ENCODE measurements at regions not wholly inside any gene's neighbourhood (a gene's known extent, or its start where the extent isn't known, plus 50 kb on each side); places are given as distances from the start of the nearest gene placed in this dataset.

- H3K36me3 ChIP-seq (ENCODE audit: control insufficient read depth, insufficient read depth, low read length), result no peaks in the 10 kb centered on the region
- H3K23ac ChIP-seq (ENCODE audit: low read depth, low read length), result no peak overlapping the region
- no peaks in the 10 kb centered on the region for H3K9me1 ChIP-seq (ENCODE audit: insufficient read depth, low read length)
- no peaks in the 10 kb centered on the region for H4K20me1 ChIP-seq (ENCODE audit: insufficient read depth, low read length)
- no peaks in the 10 kb centered on the region; the same call in 1 of the 2 replicates for H3K27me3 ChIP-seq (ENCODE audit: control insufficient read depth, insufficient read depth, low read length)
- H3K14ac ChIP-seq (replicated peaks; ENCODE audit: low read depth, low read length), result no peak overlapping the region
- H2BK15ac ChIP-seq (ENCODE audit: low read depth, low read length), result no peak overlapping the region
- no peak overlapping the region for H4K8ac ChIP-seq (ENCODE audit: low read depth in 2 of 2, low read length in 2 of 2)
- intact Hi-C loops (cut with micrococcal nuclease) (no loop called here), dilution Hi-C loops (cut with HindIII; ENCODE audit: low sequenced_read_pairs, unreplicated experiment) (no loop called here), in situ Hi-C loops (cut with MboI; ENCODE audit: low sequenced_read_pairs) (no loop called here)
- no peaks in the 10 kb centered on the region for H3K79me1 ChIP-seq (ENCODE audit: low read depth in 1 of 2, low read length in 2 of 2)
- H4K5ac ChIP-seq (ENCODE audit: low read depth, low read length), result no peak overlapping the region
- no peak overlapping the region for H2AFZ ChIP-seq (replicated peaks; ENCODE audit: low read length, poor library complexity)
- no peaks in the 10 kb centered on the region for H3K9me3 ChIP-seq (ENCODE audit: control insufficient read depth, insufficient read depth, low read length)
- no peak overlapping the region for H3K9ac ChIP-seq (ENCODE audit: low read depth, low read length)
- no peak overlapping the region for H3K4me3 ChIP-seq (ENCODE audit: insufficient read depth, low read depth, low read length)
- TF ChIP-seq POLR2A (IDR thresholded peaks at IDR 0.05; ENCODE audit: low read depth, low read length), result no peak
- TF ChIP-seq USF2 (IDR thresholded peaks at IDR 0.05; ENCODE audit: low read depth, low read length), result no peak
- TF ChIP-seq MAZ (IDR thresholded peaks at IDR 0.05; ENCODE audit: borderline replicate concordance, low read depth, low read length), result no peak
- TF ChIP-seq CEBPB (IDR thresholded peaks at IDR 0.05; ENCODE audit: low read depth, low read length), result no peak
- TF ChIP-seq MXI1 (IDR thresholded peaks at IDR 0.05; ENCODE audit: borderline replicate concordance, low read depth, low read length), result no peak
- no peak for TF ChIP-seq FOS (IDR thresholded peaks at IDR 0.05; ENCODE audit: low read depth, low read length)
- TF ChIP-seq CTCF (conservative IDR thresholded peaks at IDR 0.05; ENCODE audit: low read depth, low read length), result no peak
- TF ChIP-seq RAD21 (IDR thresholded peaks at IDR 0.05; ENCODE audit: low read length), result no peak
- TF ChIP-seq NFE2L2 (IDR thresholded peaks at IDR 0.05; ENCODE audit: low read depth, low read length), result no peak
- no peak for TF ChIP-seq RFX5 (IDR thresholded peaks at IDR 0.05; ENCODE audit: low read depth, low read length)
- TF ChIP-seq ELK1 (IDR thresholded peaks at IDR 0.05; ENCODE audit: borderline replicate concordance, low read depth, low read length), result no peak
- TF ChIP-seq BHLHE40 (IDR thresholded peaks at IDR 0.05; ENCODE audit: low read depth, low read length), result no peak
- TF ChIP-seq MAFK (IDR thresholded peaks at IDR 0.05; ENCODE audit: low read depth, low read length), result no peak
- no peak overlapping the region for H2BK120ac ChIP-seq (ENCODE audit: low read depth, low read length)
- ATAC-seq (ENCODE audit: low read depth), result no peak
- H2BK20ac ChIP-seq (ENCODE audit: low read depth, low read length), result no peak overlapping the region
- no peak overlapping the region for H3K4ac ChIP-seq (ENCODE audit: low read depth, low read length)
- no peak overlapping the region for H3K18ac ChIP-seq (ENCODE audit: low read depth, low read length)
- no CpG with 5 or more reads among the region's 3 CpGs for WGBS, 2 experiments (ENCODE audit: extremely low coverage in 2 of 2, insufficient read length in 1 of 2)
- H3K56ac ChIP-seq (ENCODE audit: extremely low read depth, insufficient read depth, low read length), result no peak overlapping the region
- no peak overlapping the region for H2BK5ac ChIP-seq (ENCODE audit: low read depth, low read length, poor library complexity, severe bottlenecking)
- DNase-seq, result no peak
- H2AK5ac ChIP-seq (ENCODE audit: low read depth, low read length), result no peak overlapping the region
- no peak overlapping the region for H3K27ac ChIP-seq (ENCODE audit: insufficient read depth, low read length)
- H4K91ac ChIP-seq (ENCODE audit: insufficient read depth, low read depth, low read length), result no peak overlapping the region
- BruUV-seq (replicated peaks), result no TSS peak
- no peaks in the 10 kb centered on the region for H3K4me1 ChIP-seq (ENCODE audit: control insufficient read depth, insufficient read depth, low read length)
- CTCF ChIA-PET, result interaction anchor here (0.6 kb wide), 1 partner anchor 296 kb away, joined by 3 read pairs; no protein-coding TSS in a partner anchor
- no peak overlapping the region for H2AK9ac ChIP-seq (replicated peaks; ENCODE audit: low read depth, low read length, poor library complexity)
- POLR2A ChIA-PET (ENCODE audit: unreplicated experiment), result no interaction called here
- no peak overlapping the region for H3K4me2 ChIP-seq (ENCODE audit: low read depth, low read length)
Observed at GRCh38 chr2:223369889-223370288, 232.3 kb downstream of the SCG2 start.

Data from IMR-90 (cell line).